GM23338 (cell line): ENCODE measurements at regions not wholly inside any gene's neighbourhood (a gene's known extent, or its start where the extent isn't known, plus 50 kb on each side); places are given as distances from the start of the nearest gene placed in this dataset.

ENCODE experiments used
- ATAC-seq: fragments of 200-7000 bp; cut with Tn5 transposase; 3 replicates; pipeline ENCODE4 v1.9.1; 2020
- DNase-seq: peaks from one replicate; pipeline ENCODE4 v3.0.0-alpha.2; 2015; ENCODE audit warnings: low spot score
- H2AFZ ChIP-seq: fragments of 200-600 bp; sonication (generic); 2 replicates; pipeline ENCODE4 v1.8.0; 2016; ENCODE audit warnings: antibody characterized with exemption, mild to moderate bottlenecking, moderate library complexity
- H3F3A ChIP-seq: fragments of 200-600 bp; sonication (generic); replicated peaks from 2 replicates; pipeline ENCODE4 v1.8.0; 2017; ENCODE audit warnings: antibody characterized with exemption, mixed run types, low read depth
- H3K27ac ChIP-seq: fragments of 200-600 bp; sonication (generic); 2 replicates; pipeline ENCODE4 v1.6.1; 2016; ENCODE audit warnings: low read depth
- H3K27me3 ChIP-seq: fragments of 200-600 bp; sonication (generic); 2 replicates; pipeline ENCODE4 v1.8.0; 2016; ENCODE audit warnings: mild to moderate bottlenecking, mixed run types, moderate library complexity; ENCODE audit not compliant: insufficient read depth
- H3K36me3 ChIP-seq: fragments of 200-600 bp; sonication (generic); 2 replicates; pipeline ENCODE4 v1.8.0; 2016; ENCODE audit warnings: mild to moderate bottlenecking; ENCODE audit not compliant: insufficient read depth
- H3K4me1 ChIP-seq: fragments of 200-600 bp; sonication (generic); 2 replicates; pipeline ENCODE4 v1.8.0; 2016; ENCODE audit warnings: mild to moderate bottlenecking, moderate library complexity; ENCODE audit not compliant: insufficient read depth
- H3K4me2 ChIP-seq: fragments of 200-600 bp; sonication (generic); 2 replicates; pipeline ENCODE4 v1.7.1; 2017; ENCODE audit warnings: mixed run types
- H3K4me3 ChIP-seq: fragments of 200-600 bp; sonication (generic); 2 replicates; pipeline ENCODE4 v1.6.1; 2016; ENCODE audit warnings: mixed run types
- H3K79me2 ChIP-seq: fragments of 200-600 bp; sonication (generic); replicated peaks from 2 replicates; pipeline ENCODE4 v1.8.0; 2017; ENCODE audit warnings: mild to moderate bottlenecking; ENCODE audit not compliant: insufficient read depth
- H3K9me2 ChIP-seq: fragments of 200-600 bp; sonication (generic); 2 replicates; pipeline ENCODE4 v1.8.0; 2017; ENCODE audit not compliant: insufficient read depth
- H4K20me1 ChIP-seq: fragments of 200-600 bp; sonication (generic); replicated peaks from 2 replicates; pipeline ENCODE4 v1.8.0; 2017; ENCODE audit warnings: mild to moderate bottlenecking; ENCODE audit not compliant: insufficient read depth
- H3K27ac Mint-ChIP-seq: 2 replicates; pipeline ENCODE4 v1.8.0; 2020; ENCODE audit warnings: inconsistent platforms, mild to moderate bottlenecking, moderate library complexity, mixed read lengths
- H3K27me3 Mint-ChIP-seq: 3 replicates; pipeline ENCODE4 v1.8.0; 2022; ENCODE audit warnings: low read depth, mild to moderate bottlenecking, moderate library complexity, mixed read lengths, inconsistent platforms; ENCODE audit not compliant: insufficient read depth, poor library complexity
- H3K36me3 Mint-ChIP-seq: 3 replicates; pipeline ENCODE4 v1.8.0; 2021; ENCODE audit warnings: low read depth, mild to moderate bottlenecking, inconsistent platforms, moderate library complexity, mixed read lengths
- H3K4me1 Mint-ChIP-seq: 3 replicates; pipeline ENCODE4 v1.8.0; 2020; ENCODE audit warnings: mild to moderate bottlenecking, inconsistent platforms, mixed read lengths
- H3K4me3 Mint-ChIP-seq: 3 replicates; pipeline ENCODE4 v1.8.0; 2021; ENCODE audit warnings: moderate library complexity, mild to moderate bottlenecking, inconsistent platforms, mixed read lengths
- H3K9me3 Mint-ChIP-seq: 3 replicates; pipeline ENCODE4 v1.8.0; 2020; ENCODE audit warnings: moderate library complexity, mild to moderate bottlenecking, inconsistent platforms, mixed read lengths
- CREB1 ChIP-seq: fragments of 250-450 bp; sonication (Bioruptor Pico); IDR thresholded peaks from 2 replicates; pipeline ENCODE4 v1.5.0; 2020; ENCODE audit warnings: low read depth, mild to moderate bottlenecking, moderate library complexity
- EZH2 ChIP-seq: fragments of 200-600 bp; sonication (generic); IDR thresholded peaks from one replicate; pipeline ENCODE4 v1.8.0; 2017; ENCODE audit warnings: antibody characterized with exemption, mild to moderate bottlenecking, low read depth; ENCODE audit not compliant: unreplicated experiment
- EZH2phosphoT487 ChIP-seq: fragments of 200-600 bp; sonication (generic); IDR thresholded peaks from one replicate; pipeline ENCODE4 v1.8.1; 2018; ENCODE audit warnings: antibody characterized with exemption; ENCODE audit not compliant: unreplicated experiment
- JUNB ChIP-seq: IDR thresholded peaks from one replicate; pipeline ENCODE4 v1.6.1; 2016; ENCODE audit warnings: antibody characterized with exemption; ENCODE audit not compliant: unreplicated experiment
- NANOG ChIP-seq: IDR thresholded peaks from 2 replicates; pipeline ENCODE4 v1.6.1; 2016; ENCODE audit warnings: antibody characterized with exemption, borderline replicate concordance
- POLR2AphosphoS5 ChIP-seq: IDR thresholded peaks from 2 replicates; pipeline ENCODE4 v1.6.1; 2016; ENCODE audit warnings: antibody characterized with exemption, low read depth
- STAT1 ChIP-seq: IDR thresholded peaks from one replicate; pipeline ENCODE4 v1.6.1; 2016; ENCODE audit warnings: antibody characterized with exemption; ENCODE audit not compliant: unreplicated experiment
- ZNF114 ChIP-seq: fragments of 250-450 bp; sonication (Bioruptor Pico); IDR thresholded peaks from 2 replicates; pipeline ENCODE4 v1.5.0; 2020; ENCODE audit warnings: mild to moderate bottlenecking, moderate library complexity
- ZNF331 ChIP-seq: fragments of 250-450 bp; sonication (Bioruptor Pico); IDR thresholded peaks from 2 replicates; pipeline ENCODE4 v1.5.0; 2020; ENCODE audit warnings: low read depth, mild to moderate bottlenecking, moderate library complexity
- ZNF462 ChIP-seq: fragments of 250-450 bp; sonication (Bioruptor Pico); IDR thresholded peaks from 2 replicates; pipeline ENCODE4 v1.5.0; 2020; ENCODE audit warnings: mild to moderate bottlenecking, moderate library complexity
- TF ChIP-seq, protein P1 (sequence below): IDR thresholded peaks from one replicate; pipeline ENCODE4 v1.6.1; 2018; ENCODE audit warnings: antibody characterized with exemption; ENCODE audit not compliant: unreplicated experiment
- TF ChIP-seq, protein P2 (sequence below), 2 experiments: fragments of 200-600 bp in 1 of 2; sonication (generic) in 1 of 2; conservative IDR thresholded peaks; 2 replicates each; pipeline versions ENCODE4 v1.5.1 to v1.6.1; 2016 to 2017; ENCODE audit warnings: antibody characterized with exemption in 2 of 2, low read depth in 2 of 2, mild to moderate bottlenecking in 2 of 2, moderate library complexity in 1 of 2
- TF ChIP-seq, protein P3 (sequence below): IDR thresholded peaks from 2 replicates; pipeline ENCODE4 v1.6.1; 2016; ENCODE audit warnings: antibody characterized with exemption

- H3K27ac Mint-ChIP-seq, result no peak overlapping the region
- no peak overlapping the region for H3K27ac ChIP-seq
- H3K9me3 Mint-ChIP-seq, result no peaks in the 10 kb centered on the region; the same call in 2 of the 3 replicates
- no peaks in the 10 kb centered on the region for H3K79me2 ChIP-seq
- DNase-seq (no peak), ATAC-seq (no peak)
- H3K27me3 ChIP-seq, result no peaks in the 10 kb centered on the region
- H3K4me3 Mint-ChIP-seq, result no peak overlapping the region
- no peak overlapping the region for H3K4me2 ChIP-seq
- H3K4me1 ChIP-seq, result no peaks in the 10 kb centered on the region; the same call in 1 of the 2 replicates
- H3K36me3 ChIP-seq, result no peaks in the 10 kb centered on the region
- H3K4me3 ChIP-seq, result no peak overlapping the region
- H3K36me3 Mint-ChIP-seq, result no peaks in the 10 kb centered on the region
- H3K9me2 ChIP-seq, result peaks cover 9% of the 10 kb centered on the region; the same call in 1 of the 2 replicates
- H2AFZ ChIP-seq, result no peak overlapping the region
- H3K4me1 Mint-ChIP-seq, result peaks cover 2% of the 10 kb centered on the region; the same call in 2 of the 3 replicates
- TF ChIP-seq ZNF331 (CRISPR knock-in tag), result no peak
- TF ChIP-seq, protein P1, sequence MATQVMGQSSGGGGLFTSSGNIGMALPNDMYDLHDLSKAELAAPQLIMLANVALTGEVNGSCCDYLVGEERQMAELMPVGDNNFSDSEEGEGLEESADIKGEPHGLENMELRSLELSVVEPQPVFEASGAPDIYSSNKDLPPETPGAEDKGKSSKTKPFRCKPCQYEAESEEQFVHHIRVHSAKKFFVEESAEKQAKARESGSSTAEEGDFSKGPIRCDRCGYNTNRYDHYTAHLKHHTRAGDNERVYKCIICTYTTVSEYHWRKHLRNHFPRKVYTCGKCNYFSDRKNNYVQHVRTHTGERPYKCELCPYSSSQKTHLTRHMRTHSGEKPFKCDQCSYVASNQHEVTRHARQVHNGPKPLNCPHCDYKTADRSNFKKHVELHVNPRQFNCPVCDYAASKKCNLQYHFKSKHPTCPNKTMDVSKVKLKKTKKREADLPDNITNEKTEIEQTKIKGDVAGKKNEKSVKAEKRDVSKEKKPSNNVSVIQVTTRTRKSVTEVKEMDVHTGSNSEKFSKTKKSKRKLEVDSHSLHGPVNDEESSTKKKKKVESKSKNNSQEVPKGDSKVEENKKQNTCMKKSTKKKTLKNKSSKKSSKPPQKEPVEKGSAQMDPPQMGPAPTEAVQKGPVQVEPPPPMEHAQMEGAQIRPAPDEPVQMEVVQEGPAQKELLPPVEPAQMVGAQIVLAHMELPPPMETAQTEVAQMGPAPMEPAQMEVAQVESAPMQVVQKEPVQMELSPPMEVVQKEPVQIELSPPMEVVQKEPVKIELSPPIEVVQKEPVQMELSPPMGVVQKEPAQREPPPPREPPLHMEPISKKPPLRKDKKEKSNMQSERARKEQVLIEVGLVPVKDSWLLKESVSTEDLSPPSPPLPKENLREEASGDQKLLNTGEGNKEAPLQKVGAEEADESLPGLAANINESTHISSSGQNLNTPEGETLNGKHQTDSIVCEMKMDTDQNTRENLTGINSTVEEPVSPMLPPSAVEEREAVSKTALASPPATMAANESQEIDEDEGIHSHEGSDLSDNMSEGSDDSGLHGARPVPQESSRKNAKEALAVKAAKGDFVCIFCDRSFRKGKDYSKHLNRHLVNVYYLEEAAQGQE, result no peak
- no peak for TF ChIP-seq JUNB
- TF ChIP-seq, protein P2, sequence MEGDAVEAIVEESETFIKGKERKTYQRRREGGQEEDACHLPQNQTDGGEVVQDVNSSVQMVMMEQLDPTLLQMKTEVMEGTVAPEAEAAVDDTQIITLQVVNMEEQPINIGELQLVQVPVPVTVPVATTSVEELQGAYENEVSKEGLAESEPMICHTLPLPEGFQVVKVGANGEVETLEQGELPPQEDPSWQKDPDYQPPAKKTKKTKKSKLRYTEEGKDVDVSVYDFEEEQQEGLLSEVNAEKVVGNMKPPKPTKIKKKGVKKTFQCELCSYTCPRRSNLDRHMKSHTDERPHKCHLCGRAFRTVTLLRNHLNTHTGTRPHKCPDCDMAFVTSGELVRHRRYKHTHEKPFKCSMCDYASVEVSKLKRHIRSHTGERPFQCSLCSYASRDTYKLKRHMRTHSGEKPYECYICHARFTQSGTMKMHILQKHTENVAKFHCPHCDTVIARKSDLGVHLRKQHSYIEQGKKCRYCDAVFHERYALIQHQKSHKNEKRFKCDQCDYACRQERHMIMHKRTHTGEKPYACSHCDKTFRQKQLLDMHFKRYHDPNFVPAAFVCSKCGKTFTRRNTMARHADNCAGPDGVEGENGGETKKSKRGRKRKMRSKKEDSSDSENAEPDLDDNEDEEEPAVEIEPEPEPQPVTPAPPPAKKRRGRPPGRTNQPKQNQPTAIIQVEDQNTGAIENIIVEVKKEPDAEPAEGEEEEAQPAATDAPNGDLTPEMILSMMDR (conservative IDR thresholded peaks at IDR 0.05; ENCODE audit: low read depth in 2 of 2), result no peak
- TF ChIP-seq EZH2, result no peak
- no peak for TF ChIP-seq STAT1
- no peak for TF ChIP-seq POLR2AphosphoS5
- no peak for TF ChIP-seq ZNF114
- no peak for TF ChIP-seq ZNF462 (CRISPR knock-in tag)
- TF ChIP-seq, protein P3, sequence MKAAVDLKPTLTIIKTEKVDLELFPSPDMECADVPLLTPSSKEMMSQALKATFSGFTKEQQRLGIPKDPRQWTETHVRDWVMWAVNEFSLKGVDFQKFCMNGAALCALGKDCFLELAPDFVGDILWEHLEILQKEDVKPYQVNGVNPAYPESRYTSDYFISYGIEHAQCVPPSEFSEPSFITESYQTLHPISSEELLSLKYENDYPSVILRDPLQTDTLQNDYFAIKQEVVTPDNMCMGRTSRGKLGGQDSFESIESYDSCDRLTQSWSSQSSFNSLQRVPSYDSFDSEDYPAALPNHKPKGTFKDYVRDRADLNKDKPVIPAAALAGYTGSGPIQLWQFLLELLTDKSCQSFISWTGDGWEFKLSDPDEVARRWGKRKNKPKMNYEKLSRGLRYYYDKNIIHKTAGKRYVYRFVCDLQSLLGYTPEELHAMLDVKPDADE, result no peak
- no peak for TF ChIP-seq EZH2phosphoT487
- no peak for TF ChIP-seq CREB1 (CRISPR knock-in tag)
- TF ChIP-seq NANOG, result no peak
- no peaks in the 10 kb centered on the region for H3F3A ChIP-seq
- H4K20me1 ChIP-seq, result no peaks in the 10 kb centered on the region
- H3K27me3 Mint-ChIP-seq, result no peaks in the 10 kb centered on the region
These were observed 258.8 kb upstream of the USP15 start for GRCh38 chr12:62001424-62001823.
